DMS79 (cell line): ENCODE measurements at regions not wholly inside any gene's neighbourhood (a gene's known extent, or its start where the extent isn't known, plus 50 kb on each side); places are given as distances from the start of the nearest gene placed in this dataset.
"Not testable (repeated sequence)": the region's sequence is repeated elsewhere in the genome, so short reads cannot be mapped to it uniquely, and the experiment has no call there.

Source experiments
- DNase-seq: peaks from one replicate; lab custom pipeline; 2025; lab: John Stamatoyannopoulos, UW

DNA sequence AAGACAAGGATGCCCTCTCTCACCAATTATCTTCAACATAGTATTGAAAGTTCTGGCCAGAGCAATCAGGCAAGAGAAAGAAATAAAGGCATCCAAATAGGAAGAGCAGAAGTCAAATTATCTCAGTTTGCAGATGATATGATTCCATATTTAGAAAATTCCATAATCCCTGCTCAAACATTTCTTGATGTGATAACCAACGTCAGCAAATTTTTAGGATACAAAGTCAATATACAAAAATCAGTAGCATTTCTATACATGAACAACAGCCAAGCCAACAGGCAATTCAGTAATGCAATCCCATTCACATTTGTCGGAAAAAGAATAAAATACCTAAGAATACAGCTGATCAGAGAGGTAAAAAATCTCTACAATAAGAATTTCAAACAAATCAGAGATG, 969.7 kb upstream of the USP15 start:
- DNase-seq, result no peak

DNA sequence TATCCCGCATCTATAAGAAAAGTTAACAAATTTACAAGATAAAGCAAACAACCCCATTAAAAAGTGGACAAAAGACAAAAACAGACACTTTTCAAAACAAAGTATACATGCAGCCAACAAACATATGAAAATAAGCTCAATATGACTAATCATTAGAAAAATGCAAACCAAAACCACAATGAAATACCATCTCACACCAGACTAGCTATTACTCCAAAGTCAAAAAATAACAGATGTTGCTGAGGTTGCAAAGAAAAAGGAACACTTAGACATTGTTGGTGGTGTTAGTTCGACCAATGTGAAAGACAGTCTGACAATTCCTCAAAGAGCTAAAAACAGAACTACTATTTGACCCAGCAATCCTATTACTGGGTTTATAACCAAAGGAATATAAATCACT, 968.6 kb upstream of the USP15 start:
- no peak for DNase-seq

DNA sequence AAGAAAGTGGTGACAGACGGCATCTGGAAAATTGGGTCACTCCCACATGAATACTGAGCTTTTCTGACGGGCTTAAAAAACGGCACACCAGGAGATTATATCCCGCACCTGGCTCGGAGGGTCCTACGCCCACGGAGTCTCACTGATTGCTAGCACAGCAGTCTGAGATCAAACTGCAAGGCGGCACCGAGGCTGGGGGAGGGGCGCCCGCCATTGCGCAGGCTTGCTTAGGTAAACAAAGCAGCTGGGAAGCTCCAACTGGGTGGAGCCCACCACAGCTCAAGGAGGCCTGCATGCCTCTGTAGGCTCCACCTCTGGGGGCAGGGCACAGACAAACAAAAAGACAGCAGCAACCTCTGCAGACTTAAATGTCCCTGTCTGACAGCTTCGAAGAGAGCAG, 966.2 kb upstream of the USP15 start:
- not testable (repeated sequence) for DNase-seq

DNA sequence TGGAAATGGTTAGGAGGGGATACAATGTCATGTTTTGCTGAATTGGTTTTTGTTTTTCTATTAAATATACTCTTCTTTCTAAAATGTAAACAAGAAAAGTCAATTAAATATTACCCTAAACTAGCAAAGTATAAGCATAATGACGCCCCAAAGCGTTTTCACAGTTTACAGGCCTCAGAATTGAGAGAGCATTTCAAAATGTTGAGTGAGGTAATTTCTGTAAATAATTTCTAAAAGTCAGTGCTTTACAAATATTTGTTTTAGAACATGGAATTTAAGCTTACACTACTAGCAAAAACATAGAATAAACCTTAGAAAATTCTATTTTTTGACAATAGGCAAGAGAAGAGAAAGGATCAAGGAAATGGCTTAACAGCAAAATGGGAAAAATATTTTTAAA, 958.4 kb upstream of the USP15 start:
- DNase-seq, result no peak

DNA sequence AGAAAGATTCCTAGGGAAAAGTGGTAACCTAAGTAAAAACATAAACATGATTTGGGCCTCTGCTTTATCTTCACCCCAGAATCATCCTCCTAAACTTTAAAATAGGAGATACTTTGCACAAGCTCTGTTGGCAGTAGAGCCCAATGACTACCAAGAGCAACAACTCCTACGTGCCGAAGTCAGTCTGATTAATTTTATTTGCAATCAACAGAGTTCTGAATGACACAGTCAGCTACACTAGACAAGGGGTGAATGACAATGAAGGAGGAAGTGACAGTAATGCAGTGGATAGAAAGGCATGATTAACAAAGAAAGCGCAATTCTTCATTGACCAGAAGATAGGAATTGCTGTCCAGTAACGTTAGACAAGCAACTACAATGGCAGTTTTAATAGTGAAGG, 957.9 kb upstream of the USP15 start:
- no peak for DNase-seq

DNA sequence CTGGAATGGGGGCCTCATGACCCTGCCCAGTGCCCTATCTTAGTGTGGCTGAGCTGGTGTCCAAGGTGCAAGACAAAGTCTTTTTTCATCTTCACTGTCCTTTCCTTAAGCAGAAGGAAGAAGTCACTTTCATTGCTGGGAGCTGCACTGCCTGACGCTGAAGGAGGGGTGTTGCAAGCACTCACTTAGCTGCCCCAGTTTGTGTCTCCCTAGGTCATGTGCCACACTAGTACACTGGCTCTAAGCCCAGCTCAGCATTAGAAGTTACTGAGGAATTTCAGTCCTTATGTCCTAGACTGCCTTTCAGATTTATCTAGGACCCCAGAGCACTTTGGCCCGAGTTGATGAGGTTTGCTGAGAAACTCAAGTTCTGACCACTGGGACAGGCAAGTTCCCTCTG, 952.0 kb upstream of the USP15 start:
- no peak for DNase-seq

DNA sequence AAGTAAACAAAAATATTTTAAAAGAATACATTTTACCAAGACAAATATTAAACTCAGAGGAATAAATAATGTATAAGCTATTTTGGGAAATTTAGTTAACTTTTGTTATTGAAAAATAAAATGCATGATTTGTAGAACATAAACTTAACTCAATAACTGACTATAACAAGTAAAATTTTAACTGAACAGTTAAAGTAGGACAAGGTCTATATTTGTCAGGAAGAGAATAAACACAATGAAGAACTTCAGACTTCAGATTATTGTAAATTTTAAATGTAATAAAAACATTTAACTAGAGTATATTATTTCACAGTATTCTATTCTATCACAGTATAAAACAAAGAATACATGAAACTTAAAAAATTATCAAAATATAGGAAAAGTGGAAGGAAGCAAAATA, 948.8 kb upstream of the USP15 start:
- DNase-seq, result no peak

DNA sequence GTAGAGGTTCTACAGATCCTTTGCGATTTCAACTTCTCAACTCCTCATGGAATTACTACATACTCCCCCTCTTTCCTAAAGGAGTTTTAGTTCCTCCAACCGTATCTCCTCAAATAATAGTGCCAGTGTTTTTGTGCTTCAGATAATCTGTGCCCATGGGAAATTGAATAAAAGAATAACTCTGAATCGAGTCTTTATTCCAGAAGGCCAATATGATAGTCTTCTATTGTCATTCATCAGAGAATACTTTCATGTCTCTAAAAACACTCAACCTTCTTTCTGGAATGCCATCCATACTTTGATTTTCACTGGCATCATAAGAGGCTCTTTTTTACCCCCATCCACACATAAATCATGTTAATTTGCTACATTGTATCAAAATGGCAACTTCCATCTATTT, 911.3 kb upstream of the USP15 start:
- DNase-seq, result no peak

DNA sequence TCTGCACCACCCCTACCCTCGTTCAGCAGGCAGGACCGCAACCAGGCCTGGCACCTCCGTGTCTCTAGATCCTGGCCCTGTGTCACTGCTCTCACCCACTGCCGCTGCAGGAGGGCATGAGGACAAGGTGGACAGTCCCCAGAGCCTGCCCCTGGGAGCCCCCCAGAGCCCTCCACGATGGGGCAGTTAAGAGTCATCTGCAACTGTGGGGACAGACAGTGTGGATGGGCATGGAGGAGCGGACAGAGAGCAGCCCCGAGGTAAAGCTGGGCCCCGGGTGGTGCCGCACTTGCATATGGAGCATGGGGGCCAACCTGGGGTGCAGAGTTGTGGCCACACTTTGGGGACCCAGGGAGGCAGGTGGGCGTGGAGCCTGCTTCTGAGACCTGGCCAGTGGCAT, 905.1 kb upstream of the USP15 start:
- DNase-seq, result no peak

DNA sequence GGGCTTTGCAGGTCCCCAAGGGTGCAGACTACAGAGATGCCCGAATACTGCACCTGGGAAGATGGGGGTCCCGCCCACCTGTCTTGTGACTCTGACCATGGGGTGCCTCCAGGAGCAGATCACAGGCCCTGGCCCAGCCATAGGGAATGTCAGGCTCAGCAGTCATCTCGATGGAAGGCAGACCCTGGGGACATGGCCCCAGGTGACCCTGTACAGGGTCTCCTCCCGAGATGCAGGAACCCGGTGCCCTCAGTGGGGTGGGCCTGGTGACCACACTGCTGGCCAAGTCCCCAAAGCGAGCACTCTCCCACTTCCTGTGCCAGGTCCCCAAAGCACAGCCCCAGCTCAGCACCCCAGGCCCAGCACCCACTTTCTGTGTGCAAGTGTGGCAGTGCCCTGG, 903.7 kb upstream of the USP15 start:
- DNase-seq, result no peak

DNA sequence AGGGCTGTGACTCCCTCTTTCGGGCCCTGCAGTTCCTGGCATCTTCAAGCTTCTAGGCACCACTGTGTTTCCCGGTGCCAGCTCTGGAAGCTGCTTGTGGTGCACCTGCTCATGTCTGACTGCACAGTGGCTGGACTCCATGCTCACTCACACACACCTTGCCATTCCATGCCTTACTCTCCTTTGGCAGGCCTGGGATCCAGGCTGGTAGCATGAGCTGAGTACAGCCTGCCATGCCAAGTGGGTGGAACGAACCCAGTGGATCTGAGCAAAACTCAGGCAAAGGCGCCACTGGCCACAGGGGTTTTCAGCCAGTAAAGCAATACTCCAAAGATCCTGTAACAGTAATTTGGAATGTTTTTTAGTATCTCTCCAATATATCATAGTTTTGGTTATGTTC, 902.7 kb upstream of the USP15 start:
- DNase-seq, result no peak

DNA sequence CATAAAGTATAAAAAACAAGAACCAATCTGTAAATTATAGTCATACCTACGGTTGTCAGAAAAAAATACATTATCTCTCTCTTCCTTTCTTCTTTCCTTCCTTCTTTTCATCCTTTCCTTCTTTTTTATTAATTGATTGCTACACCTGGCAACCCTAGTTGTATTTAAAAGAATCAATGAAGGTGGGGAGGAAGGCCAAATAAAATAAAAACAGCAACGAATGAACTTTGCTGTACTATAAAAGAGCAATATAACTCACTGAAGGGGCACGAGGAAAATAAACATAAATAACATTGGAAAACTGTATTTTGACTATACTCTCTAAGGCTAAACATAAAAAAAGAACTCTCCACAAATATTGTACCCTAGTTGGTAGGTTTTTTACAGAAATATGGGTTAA, 898.2 kb upstream of the USP15 start:
- no peak for DNase-seq

DNA sequence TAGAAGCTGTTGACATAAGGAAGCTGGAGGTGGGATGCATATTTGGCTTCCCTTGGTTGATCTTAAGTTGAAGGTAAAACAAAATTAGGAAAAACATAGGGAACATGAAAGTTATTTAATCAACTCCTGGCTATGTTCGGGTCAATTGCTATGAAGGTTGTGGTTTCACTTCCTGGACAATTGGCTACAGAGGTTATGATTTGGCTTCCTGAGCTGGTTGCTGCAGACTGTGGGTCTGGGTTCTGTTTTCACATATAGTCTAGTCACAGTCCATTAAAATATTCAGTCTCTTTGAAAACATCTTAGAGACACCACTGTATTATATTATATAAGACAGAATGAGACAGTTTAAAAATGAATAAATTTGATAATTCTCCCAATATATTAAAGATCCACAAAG, 895.2 kb upstream of the USP15 start:
- no peak for DNase-seq

DNA sequence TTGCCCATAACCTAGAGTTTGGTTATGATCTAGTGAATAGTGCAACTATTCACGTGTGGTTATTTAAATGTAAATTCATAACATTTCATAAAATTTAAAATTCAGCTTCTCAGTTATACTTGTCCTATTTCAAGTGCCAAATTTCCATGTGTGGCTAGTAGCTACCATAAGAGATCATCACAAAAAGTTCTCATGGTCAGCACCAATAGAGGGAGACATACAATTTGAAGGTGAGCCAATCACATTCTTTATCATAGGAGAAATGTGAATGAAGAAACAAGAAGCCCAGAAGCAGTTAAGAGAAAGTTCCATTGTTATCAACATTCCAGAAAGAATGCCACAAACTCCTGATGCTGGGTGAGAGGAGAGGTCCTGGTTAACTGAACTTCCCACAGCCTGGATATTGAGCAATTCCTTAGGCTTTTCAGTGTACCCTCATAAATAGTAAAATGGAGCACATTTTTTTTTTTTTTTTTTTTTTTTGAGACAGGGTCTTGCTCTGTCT, 892.9 kb upstream of the USP15 start:
- DNase-seq, result no peak

DNA sequence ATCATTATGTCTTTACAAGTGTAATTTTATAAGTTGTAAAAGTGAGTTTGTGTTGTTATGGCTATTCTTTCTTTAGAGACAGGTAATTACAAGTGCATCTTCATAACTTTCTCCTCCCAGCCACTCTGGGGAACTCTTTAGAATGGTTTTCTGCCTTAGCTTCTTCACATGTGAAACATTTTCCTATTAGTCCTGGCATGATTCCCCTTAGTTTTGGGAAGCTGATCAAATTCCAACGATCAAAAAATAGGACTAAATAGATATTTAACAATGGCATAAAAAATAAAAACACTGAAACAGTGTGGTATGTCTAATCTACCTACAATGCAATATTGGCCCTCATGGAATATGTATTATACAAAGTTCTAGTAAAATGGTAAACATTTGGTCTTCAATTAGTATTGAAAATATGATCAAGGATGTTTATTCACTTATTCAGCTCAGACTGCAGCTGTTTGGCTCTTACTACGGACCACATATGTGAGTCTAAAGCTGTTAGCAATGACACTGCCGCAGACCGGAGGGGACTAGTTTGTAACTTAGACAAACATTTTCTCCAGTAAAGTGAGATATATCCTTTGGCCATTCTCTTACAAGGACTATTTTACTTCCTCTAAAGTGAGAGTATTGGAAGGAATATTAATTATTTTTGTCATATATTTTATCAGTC, 890.8 kb upstream of the USP15 start:
- no peak for DNase-seq

DNA sequence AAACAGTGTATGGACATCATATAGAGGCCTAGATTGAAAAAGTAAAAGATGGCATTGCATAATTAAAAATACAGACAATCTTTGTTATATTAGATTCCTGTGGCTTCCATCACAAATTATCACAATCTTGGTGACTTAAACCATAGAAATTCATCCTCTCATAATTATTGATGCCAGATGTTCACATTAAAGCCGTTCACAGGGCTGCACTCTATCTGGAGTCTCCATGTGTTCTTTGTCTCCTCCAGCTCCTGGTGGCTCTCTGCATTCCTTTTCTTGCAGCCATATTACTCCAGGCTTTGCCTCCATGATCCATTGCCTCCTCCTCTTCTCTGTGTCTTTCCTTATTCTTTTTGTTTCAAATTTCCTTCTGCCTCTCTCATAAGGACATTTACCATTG, 875.7 kb upstream of the USP15 start:
- DNase-seq, result no peak

DNA sequence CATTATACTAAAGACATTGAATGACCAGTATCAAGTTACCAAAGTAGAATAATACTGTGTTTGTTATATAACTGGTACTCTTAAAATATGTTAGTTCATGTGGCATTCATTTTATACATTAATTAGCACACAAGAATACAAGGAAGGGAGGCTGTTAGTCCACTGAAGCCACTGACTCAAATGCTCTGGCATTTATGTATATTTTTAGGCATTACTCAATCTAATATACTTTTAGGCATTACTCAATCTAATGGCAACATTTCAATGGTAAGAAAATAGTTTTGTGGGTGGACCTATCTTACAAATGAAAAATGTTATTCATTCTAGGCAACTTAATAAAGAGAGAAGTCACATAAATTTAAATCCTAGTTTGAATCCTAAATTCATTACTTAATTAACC, 874.4 kb upstream of the USP15 start:
- DNase-seq, result no peak

DNA sequence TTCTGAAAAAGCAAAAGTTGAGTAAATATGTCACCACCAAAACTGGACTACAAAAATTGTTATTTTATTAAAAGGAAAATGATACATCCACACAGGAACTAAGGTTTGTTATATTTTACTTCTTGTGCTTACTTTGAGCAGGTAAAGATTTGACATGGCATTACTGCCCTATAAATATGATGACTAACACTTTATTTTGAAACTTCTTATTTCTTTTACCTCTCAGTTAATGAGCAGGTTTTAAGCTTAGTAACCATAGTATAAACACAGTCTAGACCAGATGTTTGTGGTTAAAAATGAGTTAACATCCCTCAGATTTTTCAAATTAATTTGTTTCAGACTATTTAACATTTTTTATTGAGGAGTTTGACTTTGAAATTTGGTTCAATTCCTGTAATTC, 862.5 kb upstream of the USP15 start:
- DNase-seq, result no peak

DNA sequence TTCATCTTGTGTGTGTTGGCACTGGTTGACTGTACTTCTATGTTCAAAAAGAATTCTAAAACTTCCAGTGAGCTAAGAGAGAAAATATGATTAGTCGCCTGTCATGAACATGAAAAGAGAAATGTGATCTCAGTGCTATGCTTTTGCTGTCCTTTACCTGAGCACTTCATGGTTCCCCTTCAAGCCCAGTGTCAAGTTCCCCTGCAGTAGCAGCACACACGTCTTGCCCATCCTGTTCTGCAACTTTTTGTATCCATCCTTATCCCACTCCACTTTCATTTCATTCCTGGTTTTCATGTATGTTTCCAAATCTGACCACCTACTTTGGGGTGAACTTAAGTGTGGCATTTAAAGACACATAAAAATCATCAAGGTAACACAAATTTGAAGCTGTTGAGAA, 848.0 kb upstream of the USP15 start:
- no peak for DNase-seq

DNA sequence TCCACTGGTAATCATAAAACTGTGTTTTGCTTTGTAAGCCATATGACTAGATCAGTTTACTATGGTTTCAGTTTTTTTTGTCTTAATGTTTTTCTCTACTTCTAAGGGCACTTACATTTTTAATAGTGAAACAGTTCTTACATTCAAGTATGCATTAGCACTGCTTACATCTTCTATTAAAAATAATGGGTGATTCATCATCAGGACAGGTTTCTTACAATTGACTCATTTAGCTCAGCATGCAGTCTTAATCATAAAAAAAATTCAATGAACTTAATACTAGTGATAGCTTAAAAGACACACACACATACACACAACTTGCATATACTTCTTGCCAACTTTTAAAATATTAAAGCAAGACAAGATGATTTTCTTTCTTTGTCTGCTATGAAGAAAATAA, 845.7 kb upstream of the USP15 start:
- no peak for DNase-seq

DNA sequence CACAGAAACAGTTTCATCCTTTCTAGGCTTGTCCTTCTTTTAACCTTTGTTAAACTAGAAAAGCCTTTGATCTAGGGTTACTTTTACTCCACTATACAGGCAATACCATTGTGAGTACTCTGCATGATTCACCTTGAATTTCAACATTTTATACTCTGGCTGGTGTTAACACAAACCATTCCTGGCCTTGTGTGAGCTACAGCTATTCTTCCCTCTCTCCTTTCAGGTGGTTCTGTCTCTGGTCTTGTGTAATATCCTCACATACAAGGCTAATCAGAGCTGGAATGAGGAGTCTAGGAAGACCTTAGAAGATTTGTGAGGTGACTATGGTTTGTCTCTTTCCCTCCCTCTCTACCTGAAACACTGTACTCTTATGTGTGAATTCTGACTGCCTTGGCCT, 837.4 kb upstream of the USP15 start:
- no peak for DNase-seq

DNA sequence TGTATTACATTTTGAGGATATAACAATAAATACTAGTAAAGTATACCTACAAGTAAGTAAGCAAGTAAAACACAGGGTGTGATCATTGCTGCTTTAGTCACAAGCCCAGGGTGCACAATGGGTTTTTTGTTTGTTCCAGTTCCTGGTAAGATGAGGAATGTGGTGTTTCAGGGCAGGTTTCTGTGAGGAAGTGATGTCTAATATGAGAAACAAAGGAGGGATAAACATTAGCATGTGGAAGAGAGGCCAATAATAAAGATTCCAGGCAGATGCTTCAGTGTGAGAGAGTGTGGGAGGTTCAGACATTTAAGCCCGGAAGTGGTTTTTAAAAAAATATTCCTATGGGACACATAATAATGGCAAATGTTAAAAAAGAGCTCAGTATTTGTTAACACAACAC, 808.1 kb upstream of the USP15 start:
- DNase-seq, result no peak

DNA sequence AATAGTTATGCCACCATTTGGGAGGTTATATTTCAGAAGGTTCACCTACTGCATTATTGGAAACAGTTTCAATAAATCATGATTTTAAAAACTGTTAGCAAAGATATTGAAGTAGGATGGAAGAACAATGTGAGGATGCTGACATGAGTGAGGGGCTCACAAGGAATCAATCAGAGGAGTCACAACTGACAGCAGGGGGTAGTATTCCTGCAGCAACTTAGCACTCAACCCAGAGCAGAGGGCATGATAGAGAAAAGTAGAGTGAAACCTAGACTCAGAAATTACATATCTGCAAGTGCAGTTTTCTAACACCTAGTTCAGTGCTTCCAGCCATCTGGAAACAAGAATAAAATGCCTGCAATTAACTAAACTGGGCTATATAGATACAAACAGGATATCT, 772.5 kb upstream of the USP15 start:
- DNase-seq, result no peak
